Inflammatory macrophage treated with lipopolysaccharide for 4 hours (primary cell): ENCODE measurements at regions not wholly inside any gene's neighbourhood (a gene's known extent, or its start where the extent isn't known, plus 50 kb on each side); places are given as distances from the start of the nearest gene placed in this dataset.
"Not testable (repeated sequence)": the region's sequence is repeated elsewhere in the genome, so short reads cannot be mapped to it uniquely, and the experiment has no call there.

Experiments
- DNase-seq: peaks from one replicate; pipeline ENCODE4 v3.0.0-alpha.2; 2020

GRCh38 chr20:54324652-54325285, 116.9 kb downstream of the PFDN4 start:
- no peak for DNase-seq

- DNase-seq: no peak
Observed at GRCh38 chr20:54335299-54335698, 127.4 kb downstream of the PFDN4 start.

- DNase-seq: no peak
Observed at GRCh38 chr20:54337144-54337543, 129.3 kb downstream of the PFDN4 start.

GRCh38 chr20:54339093-54339492, 131.2 kb downstream of the PFDN4 start:
- no peak for DNase-seq

GRCh38 chr20:54340206-54340605, 132.3 kb downstream of the PFDN4 start:
- DNase-seq: no peak

- DNase-seq: no peak
Observed at GRCh38 chr20:54340667-54341081, 132.8 kb downstream of the PFDN4 start.

GRCh38 chr20:54342258-54342920, 133.0 kb upstream of the DOK5 start:
- DNase-seq: no peak

- DNase-seq: no peak
Observed at GRCh38 chr20:54343099-54343498, 132.3 kb upstream of the DOK5 start.

- DNase-seq: no peak
Observed at GRCh38 chr20:54343634-54344033, 131.8 kb upstream of the DOK5 start.

- DNase-seq: no peak
Observed at GRCh38 chr20:54344832-54345231, 130.6 kb upstream of the DOK5 start.

- DNase-seq: no peak
Observed at GRCh38 chr20:54345301-54345724, 130.1 kb upstream of the DOK5 start.

GRCh38 chr20:54345821-54346220, 129.6 kb upstream of the DOK5 start:
- DNase-seq: no peak

- DNase-seq: peak; percentile 17
Observed at GRCh38 chr20:54346276-54346675, 129.1 kb upstream of the DOK5 start.

- DNase-seq: no peak
Observed at GRCh38 chr20:54347166-54347833, 128.1 kb upstream of the DOK5 start.

GRCh38 chr20:54350415-54350814, 125.0 kb upstream of the DOK5 start:
- DNase-seq: no peak

- no peak for DNase-seq
Observed at GRCh38 chr20:54351371-54352136, 123.8 kb upstream of the DOK5 start.

- DNase-seq: not testable (repeated sequence)
Observed at GRCh38 chr20:54352541-54352940, 122.9 kb upstream of the DOK5 start.

- DNase-seq: no peak
Observed at GRCh38 chr20:54353292-54353691, 122.1 kb upstream of the DOK5 start.

- DNase-seq: no peak
Observed at GRCh38 chr20:54355631-54356280, 119.6 kb upstream of the DOK5 start.

- DNase-seq: no peak
Observed at GRCh38 chr20:54356801-54357200, 118.6 kb upstream of the DOK5 start.

GRCh38 chr20:54361475-54361874, 113.9 kb upstream of the DOK5 start:
- no peak for DNase-seq

- no peak for DNase-seq
Observed at GRCh38 chr20:54362283-54362682, 113.1 kb upstream of the DOK5 start.

GRCh38 chr20:54364365-54364764, 111.0 kb upstream of the DOK5 start:
- DNase-seq: no peak
